IMR-90 (cell line): ENCODE measurements at regions not wholly inside any gene's neighbourhood (a gene's known extent, or its start where the extent isn't known, plus 50 kb on each side); places are given as distances from the start of the nearest gene placed in this dataset.

Experiments
- BHLHE40 ChIP-seq: fragments of 150-350 bp; IDR thresholded peaks from 2 replicates; pipeline ENCODE4 v1.6.1; 2016; ENCODE audit warnings: mild to moderate bottlenecking, low read depth, low read length
- ELK1 ChIP-seq: fragments of 150-350 bp; IDR thresholded peaks from 2 replicates; pipeline ENCODE4 v1.6.1; 2016; ENCODE audit warnings: low read depth, mild to moderate bottlenecking, low read length, moderate library complexity, borderline replicate concordance
- MAZ ChIP-seq: IDR thresholded peaks from 2 replicates; pipeline ENCODE4 v1.6.1; 2012; ENCODE audit warnings: low read depth, mild to moderate bottlenecking, low read length, improper control_type of control experiment, moderate library complexity, borderline replicate concordance
- MXI1 ChIP-seq: IDR thresholded peaks from 2 replicates; pipeline ENCODE4 v1.6.1; 2012; ENCODE audit warnings: low read depth, mild to moderate bottlenecking, low read length, moderate library complexity, borderline replicate concordance
- POLR2A ChIP-seq: IDR thresholded peaks from 2 replicates; pipeline ENCODE4 v1.6.1; 2012; ENCODE audit warnings: mild to moderate bottlenecking, low read depth, low read length
- RAD21 ChIP-seq: IDR thresholded peaks from 2 replicates; pipeline ENCODE4 v1.6.1; 2012; ENCODE audit warnings: low read length, improper control_type of control experiment
- RCOR1 ChIP-seq: IDR thresholded peaks from 2 replicates; pipeline ENCODE4 v1.6.1; 2012; ENCODE audit warnings: mild to moderate bottlenecking, low read length, improper control_type of control experiment; ENCODE audit not compliant: insufficient replicate concordance
- SMC3 ChIP-seq: fragments of 150-350 bp; IDR thresholded peaks from 2 replicates; pipeline ENCODE4 v1.6.1; 2016; ENCODE audit warnings: low read depth, mild to moderate bottlenecking, antibody characterized with exemption, low read length, moderate library complexity
- TF ChIP-seq, protein P1 (sequence below): conservative IDR thresholded peaks from 2 replicates; pipeline ENCODE4 v1.5.1; 2012; ENCODE audit warnings: mild to moderate bottlenecking, low read depth, low read length, improper control_type of control experiment

DNA sequence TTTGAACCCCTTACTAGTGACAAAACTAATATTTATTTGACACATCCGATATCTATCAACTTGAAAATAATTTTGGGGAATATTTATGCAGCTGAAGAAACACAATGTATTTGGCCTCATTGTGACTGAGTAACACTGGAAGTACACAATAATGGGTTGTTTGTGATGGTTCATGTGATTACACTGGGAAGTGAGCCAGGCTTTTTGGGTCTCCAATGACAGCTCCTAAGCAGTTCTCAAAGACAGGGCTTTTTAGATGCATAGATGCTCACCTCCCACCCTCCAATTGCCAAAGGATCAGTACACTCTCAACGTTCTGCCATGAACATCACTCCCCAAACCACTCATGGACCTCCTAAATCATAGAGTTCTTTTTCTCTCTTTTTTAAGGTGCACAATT, 170.0 kb downstream of the SLC24A2 start:
- TF ChIP-seq, protein P1, sequence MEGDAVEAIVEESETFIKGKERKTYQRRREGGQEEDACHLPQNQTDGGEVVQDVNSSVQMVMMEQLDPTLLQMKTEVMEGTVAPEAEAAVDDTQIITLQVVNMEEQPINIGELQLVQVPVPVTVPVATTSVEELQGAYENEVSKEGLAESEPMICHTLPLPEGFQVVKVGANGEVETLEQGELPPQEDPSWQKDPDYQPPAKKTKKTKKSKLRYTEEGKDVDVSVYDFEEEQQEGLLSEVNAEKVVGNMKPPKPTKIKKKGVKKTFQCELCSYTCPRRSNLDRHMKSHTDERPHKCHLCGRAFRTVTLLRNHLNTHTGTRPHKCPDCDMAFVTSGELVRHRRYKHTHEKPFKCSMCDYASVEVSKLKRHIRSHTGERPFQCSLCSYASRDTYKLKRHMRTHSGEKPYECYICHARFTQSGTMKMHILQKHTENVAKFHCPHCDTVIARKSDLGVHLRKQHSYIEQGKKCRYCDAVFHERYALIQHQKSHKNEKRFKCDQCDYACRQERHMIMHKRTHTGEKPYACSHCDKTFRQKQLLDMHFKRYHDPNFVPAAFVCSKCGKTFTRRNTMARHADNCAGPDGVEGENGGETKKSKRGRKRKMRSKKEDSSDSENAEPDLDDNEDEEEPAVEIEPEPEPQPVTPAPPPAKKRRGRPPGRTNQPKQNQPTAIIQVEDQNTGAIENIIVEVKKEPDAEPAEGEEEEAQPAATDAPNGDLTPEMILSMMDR = no peak
- TF ChIP-seq BHLHE40 (no peak), RAD21 (no peak), POLR2A (no peak), RCOR1 (no peak), ELK1 (no peak), SMC3 (no peak), MXI1 (no peak), MAZ (no peak)
